H4 (cell line): ENCODE measurements at regions not wholly inside any gene's neighbourhood (a gene's known extent, or its start where the extent isn't known, plus 50 kb on each side); places are given as distances from the start of the nearest gene placed in this dataset.

Experiments
- DNase-seq: peaks from one replicate; pipeline ENCODE4 v3.0.0-alpha.2; 2015; ENCODE audit warnings: low spot score

DNA sequence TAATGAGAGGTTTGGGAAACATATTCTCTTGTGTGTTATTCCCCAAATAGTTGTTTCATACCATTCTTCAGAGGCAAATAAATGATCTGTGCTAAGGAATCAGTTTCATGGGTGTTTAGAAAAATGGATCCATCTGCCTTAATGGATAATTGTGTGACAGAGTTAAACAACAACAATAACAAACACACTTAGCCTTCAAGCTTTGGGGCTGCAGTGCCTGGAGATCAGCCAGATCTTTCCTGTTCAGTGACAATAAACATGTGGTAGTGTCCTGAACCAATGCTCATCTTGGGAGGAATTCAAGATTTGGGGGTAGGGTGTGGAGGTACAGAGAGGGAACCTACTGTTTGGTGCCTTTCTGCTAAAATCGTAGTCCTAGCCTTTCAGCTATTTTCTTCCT lies 93.7 kb upstream of the PRICKLE1 start:
- DNase-seq: no peak

DNA sequence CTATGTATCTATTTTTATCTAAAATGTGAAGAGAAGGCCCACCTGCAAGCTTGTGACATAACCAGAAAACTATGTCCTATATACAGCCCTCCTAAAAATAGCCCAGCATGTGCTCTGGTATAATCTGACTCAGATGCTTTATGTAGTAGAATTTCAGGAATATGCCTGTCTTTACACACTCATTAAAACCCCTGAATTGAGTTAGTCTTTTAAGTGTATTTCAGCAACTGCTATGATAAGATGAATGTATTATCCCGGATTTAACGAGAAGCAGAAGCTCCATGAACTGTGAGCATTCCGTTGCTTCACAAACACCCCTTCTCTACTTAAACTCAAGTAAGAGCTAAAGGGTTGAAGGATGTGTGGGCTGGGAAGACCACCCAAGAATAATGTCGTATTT lies 89.9 kb upstream of the PRICKLE1 start:
- no peak for DNase-seq

GRCh38 chr12:42677461-42677860 lies 87.9 kb upstream of the PRICKLE1 start:
- no peak for DNase-seq

- DNase-seq: no peak
Observed at GRCh38 chr12:42673535-42673934, 84.0 kb upstream of the PRICKLE1 start.

GRCh38 chr12:42670719-42671118 lies 81.2 kb upstream of the PRICKLE1 start:
- DNase-seq: no peak

- DNase-seq: no peak
Observed at GRCh38 chr12:42669553-42669952, 80.0 kb upstream of the PRICKLE1 start.

DNA sequence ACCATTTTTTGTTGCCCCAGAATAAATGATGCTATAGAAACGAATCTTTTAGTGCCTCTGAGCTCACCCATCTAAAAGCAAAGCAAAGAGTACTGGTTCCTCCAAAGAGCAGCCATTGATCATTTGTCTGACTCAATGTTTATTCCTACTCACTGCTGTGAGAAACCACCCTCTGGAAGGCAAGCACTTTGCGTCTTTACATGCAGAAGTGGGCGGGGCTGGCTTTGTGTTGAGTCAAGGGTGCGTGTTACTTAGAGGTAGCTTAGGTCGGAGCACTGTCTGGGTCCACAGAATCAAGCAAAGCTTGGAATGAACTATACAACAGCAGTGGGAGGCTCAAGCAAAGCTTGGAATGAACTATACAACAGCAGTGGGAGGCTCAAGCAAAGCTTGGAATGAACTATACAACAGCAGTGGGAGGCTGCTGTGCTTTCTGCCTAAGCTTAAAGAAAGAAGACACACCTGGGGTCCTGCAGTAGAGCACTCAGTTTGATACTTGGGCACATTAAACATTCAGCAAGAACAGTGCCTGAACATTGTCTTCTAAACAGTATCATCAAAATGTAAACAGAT lies 77.2 kb upstream of the PRICKLE1 start:
- DNase-seq: no peak

DNA sequence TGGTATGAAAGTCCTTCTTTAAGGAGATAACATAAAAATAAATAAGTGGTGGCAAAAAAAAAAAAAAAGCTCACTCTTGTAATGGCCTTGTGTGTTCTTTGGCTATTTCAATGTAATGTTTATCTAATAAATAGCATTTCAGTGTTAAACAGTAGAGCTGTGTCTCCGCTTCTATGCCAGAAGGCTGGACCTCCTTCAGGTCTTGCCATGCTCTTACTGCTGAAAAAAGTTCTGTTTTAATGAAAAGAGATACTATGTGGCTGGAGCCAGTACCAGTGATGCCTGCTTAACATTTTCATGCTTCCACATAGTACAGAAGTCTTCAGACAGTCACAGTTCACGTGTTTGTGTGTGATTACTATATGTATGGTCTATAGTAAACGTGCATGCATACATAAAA lies 74.1 kb upstream of the PRICKLE1 start:
- no peak for DNase-seq

GRCh38 chr12:42660968-42661937 lies 71.7 kb upstream of the PRICKLE1 start:
- no peak for DNase-seq

GRCh38 chr12:42660117-42660516 lies 70.6 kb upstream of the PRICKLE1 start:
- no peak for DNase-seq

- no peak for DNase-seq
Observed at GRCh38 chr12:42652048-42652447, 62.5 kb upstream of the PRICKLE1 start.

GRCh38 chr12:42648061-42648460 lies 58.5 kb upstream of the PRICKLE1 start:
- no peak for DNase-seq

DNA sequence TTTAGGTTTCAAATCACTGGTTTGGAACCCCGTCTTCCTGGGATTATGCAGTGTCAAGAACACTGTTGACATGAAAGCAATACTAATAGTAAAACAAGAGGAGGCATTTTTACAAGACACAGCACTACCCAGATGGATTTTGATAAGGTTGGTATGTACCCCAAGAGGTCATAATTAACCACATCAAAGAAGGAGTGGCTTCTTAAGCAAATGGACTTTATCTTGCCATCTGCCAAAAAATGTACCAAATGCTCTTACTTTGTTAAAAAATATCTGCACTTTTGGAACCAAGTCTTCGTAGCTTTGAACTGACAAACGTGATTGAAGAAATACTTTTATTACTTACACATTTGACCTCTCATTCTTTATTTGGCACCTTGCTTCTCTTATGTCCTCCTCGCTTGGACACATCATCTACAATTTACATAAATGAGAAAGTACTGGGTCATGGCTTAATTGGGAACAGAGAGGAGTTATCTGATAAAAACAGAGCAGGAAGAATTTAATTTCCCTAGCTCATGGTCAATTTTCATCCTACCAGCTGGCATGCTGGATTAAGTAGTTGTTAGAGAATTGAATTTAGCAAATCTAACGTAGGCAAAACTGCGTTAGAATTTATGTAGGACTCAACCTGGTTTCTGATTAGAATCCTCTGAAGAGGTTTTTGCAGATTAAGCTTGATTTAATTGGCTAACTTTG lies 54.5 kb upstream of the PRICKLE1 start:
- no peak for DNase-seq

DNA sequence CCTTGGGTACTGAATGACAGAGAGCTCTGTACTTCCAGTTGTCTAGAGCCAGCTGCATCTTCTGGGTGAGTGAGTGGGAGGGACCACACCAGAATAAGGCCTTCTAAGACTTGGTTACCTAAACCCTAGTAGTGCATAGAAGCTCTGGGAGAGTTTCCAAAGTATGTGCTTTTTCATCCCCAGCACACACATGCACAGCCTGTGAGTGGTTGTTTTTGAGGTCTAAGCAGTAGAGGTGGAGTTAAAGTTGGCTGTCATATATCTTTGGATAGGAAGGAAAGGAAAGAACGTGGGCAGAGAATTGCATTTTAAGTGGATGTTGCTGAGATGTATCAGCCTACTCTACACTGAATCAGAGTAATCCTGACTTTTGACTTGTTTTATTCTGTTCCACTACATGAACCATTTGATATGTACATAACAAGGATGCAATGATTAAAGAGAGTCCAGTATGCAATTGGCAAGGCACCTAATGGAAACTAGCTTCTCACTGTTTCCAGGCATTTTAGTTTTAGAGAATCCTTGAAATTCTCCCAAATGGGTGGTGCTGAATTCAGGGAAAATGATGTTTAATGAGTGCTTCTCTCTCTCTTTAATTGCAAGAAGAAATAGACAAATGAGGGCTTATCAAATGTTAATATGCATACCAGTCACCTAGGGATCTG lies 51.8 kb upstream of the PRICKLE1 start:
- no peak for DNase-seq

DNA sequence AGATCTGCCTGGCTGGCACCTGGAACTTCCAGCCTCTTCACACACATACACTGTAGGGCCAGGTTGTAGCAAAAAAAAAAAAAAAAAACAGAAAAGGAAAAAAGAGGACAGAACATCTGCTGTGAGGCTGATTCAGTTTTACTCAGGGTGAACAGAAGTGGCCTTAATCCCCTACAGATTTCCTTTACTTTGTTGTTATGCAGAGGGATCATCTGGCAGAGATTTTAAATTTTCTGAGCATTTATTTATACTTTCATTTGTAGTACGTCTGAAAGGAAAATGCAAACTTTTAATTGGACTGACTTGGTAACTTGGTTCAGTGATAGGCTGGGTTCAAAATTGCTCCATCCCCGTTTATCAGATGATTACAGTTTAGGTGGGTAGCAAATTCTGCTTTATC lies 50.8 kb upstream of the PRICKLE1 start:
- no peak for DNase-seq

DNA sequence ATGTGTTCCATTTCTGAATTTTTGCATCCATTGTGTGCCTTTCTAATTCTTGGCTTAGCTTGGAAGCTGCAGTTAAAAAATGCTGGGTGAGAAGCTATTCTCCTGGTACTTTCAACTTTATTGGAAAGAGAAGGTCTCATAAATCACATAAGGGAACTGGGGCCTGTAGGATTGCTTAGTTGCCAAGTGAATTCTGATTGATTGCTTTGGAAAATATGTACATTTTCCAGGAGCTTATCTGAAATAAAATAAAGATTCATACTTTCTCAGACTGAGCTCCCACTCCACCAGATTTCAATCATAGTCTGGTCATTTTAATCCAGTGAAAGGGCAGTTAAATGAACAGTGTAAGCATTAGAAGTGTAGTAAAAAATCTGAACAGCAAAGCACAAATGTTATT lies 50.0 kb upstream of the PRICKLE1 start:
- no peak for DNase-seq
